HG03378 (cell line): ENCODE measurements at regions not wholly inside any gene's neighbourhood (a gene's known extent, or its start where the extent isn't known, plus 50 kb on each side); places are given as distances from the start of the nearest gene placed in this dataset.

Experiments used
- ATAC-seq: cut with Tn5 transposase; IDR thresholded peaks from one replicate; pipeline ENCODE4 v1.9.1; 2021; ENCODE audit warnings: mild to moderate bottlenecking, moderate library complexity; ENCODE audit not compliant: unreplicated experiment

GRCh38 chr11:109096266-109096665, 325.7 kb upstream of the C11orf87 start:
- no peak for ATAC-seq

- no peak for ATAC-seq
These were observed 315.7 kb upstream of the C11orf87 start for GRCh38 chr11:109106151-109106906.

- ATAC-seq: no peak
These were observed 312.8 kb upstream of the C11orf87 start for GRCh38 chr11:109109150-109109549.

GRCh38 chr11:109109571-109110315, 312.2 kb upstream of the C11orf87 start:
- ATAC-seq: no peak

GRCh38 chr11:109112261-109112660, 309.7 kb upstream of the C11orf87 start:
- no peak for ATAC-seq

GRCh38 chr11:109112821-109113280, 309.1 kb upstream of the C11orf87 start:
- no peak for ATAC-seq

- no peak for ATAC-seq
These were observed 301.6 kb upstream of the C11orf87 start for GRCh38 chr11:109120341-109120740.

- no peak for ATAC-seq
These were observed 300.6 kb upstream of the C11orf87 start for GRCh38 chr11:109121173-109121932.

- no peak for ATAC-seq
These were observed 297.9 kb upstream of the C11orf87 start for GRCh38 chr11:109123816-109124787.

GRCh38 chr11:109130910-109131309, 291.1 kb upstream of the C11orf87 start:
- ATAC-seq: no peak

- ATAC-seq: peak; percentile 56
These were observed 289.5 kb upstream of the C11orf87 start for GRCh38 chr11:109132539-109132938.

- no peak for ATAC-seq
These were observed 288.8 kb upstream of the C11orf87 start for GRCh38 chr11:109133159-109133558.

- ATAC-seq: no peak
These were observed 286.4 kb upstream of the C11orf87 start for GRCh38 chr11:109135627-109136026.

GRCh38 chr11:109138196-109138595, 283.8 kb upstream of the C11orf87 start:
- no peak for ATAC-seq

GRCh38 chr11:109140426-109140825, 281.6 kb upstream of the C11orf87 start:
- no peak for ATAC-seq

- ATAC-seq: no peak
These were observed 281.0 kb upstream of the C11orf87 start for GRCh38 chr11:109140857-109141515.

- ATAC-seq: no peak
These were observed 276.7 kb upstream of the C11orf87 start for GRCh38 chr11:109145287-109145686.

- ATAC-seq: no peak
These were observed 274.3 kb upstream of the C11orf87 start for GRCh38 chr11:109147726-109148125.

GRCh38 chr11:109148669-109149068, 273.3 kb upstream of the C11orf87 start:
- ATAC-seq: no peak

GRCh38 chr11:109150581-109150980, 271.4 kb upstream of the C11orf87 start:
- ATAC-seq: no peak
